Endodermal cell (in vitro differentiated cells): ENCODE measurements at regions not wholly inside any gene's neighbourhood (a gene's known extent, or its start where the extent isn't known, plus 50 kb on each side); places are given as distances from the start of the nearest gene placed in this dataset.

ENCODE experiments used
- DNase-seq: peaks from one replicate; pipeline ENCODE4 v3.0.0-alpha.2; 2017
- H3K27ac ChIP-seq: 2 replicates; pipeline ENCODE4 v1.5.1; 2013; ENCODE audit warnings: mild to moderate bottlenecking, low read depth, low read length, moderate library complexity
- H3K27me3 ChIP-seq: 2 replicates; pipeline ENCODE4 v1.6.1; 2013; ENCODE audit warnings: mild to moderate bottlenecking, low read length, moderate library complexity; ENCODE audit not compliant: insufficient read depth, control insufficient read depth, poor library complexity, severe bottlenecking
- H3K36me3 ChIP-seq: 2 replicates; pipeline ENCODE4 v1.7.0; 2013; ENCODE audit warnings: mild to moderate bottlenecking, low read length, moderate library complexity; ENCODE audit not compliant: control insufficient read depth, insufficient read depth
- H3K4me1 ChIP-seq: one replicate; pipeline ENCODE4 v1.7.0; 2013; ENCODE audit warnings: low read length; ENCODE audit not compliant: control insufficient read depth, insufficient read depth
- H3K4me3 ChIP-seq: 2 replicates; pipeline ENCODE4 v1.5.1; 2013; ENCODE audit warnings: mild to moderate bottlenecking, low read length, moderate library complexity
- H3K9ac ChIP-seq: 2 replicates; pipeline ENCODE4 v1.6.1; 2013; ENCODE audit warnings: mild to moderate bottlenecking, low read length, moderate library complexity; ENCODE audit not compliant: poor library complexity, severe bottlenecking; ENCODE audit errors: extremely low read depth
- H3K9me3 ChIP-seq: 2 replicates; pipeline ENCODE4 v1.6.1; 2013; ENCODE audit warnings: mild to moderate bottlenecking, low read length, moderate library complexity; ENCODE audit not compliant: control insufficient read depth
- H3K27ac Mint-ChIP-seq: 2 replicates; pipeline ENCODE4 v1.8.0; 2020; ENCODE audit warnings: mixed read lengths
- H3K27me3 Mint-ChIP-seq: 2 replicates; pipeline ENCODE4 v1.8.0; 2021; ENCODE audit warnings: mild to moderate bottlenecking, mixed read lengths; ENCODE audit not compliant: insufficient read depth
- H3K36me3 Mint-ChIP-seq: 2 replicates; pipeline ENCODE4 v1.8.0; 2020; ENCODE audit warnings: low read depth, mixed read lengths
- H3K4me1 Mint-ChIP-seq: 2 replicates; pipeline ENCODE4 v1.8.0; 2020; ENCODE audit warnings: mixed read lengths
- H3K4me3 Mint-ChIP-seq: 2 replicates; pipeline ENCODE4 v1.8.0; 2020; ENCODE audit warnings: mild to moderate bottlenecking, moderate library complexity, mixed read lengths
- H3K9me3 Mint-ChIP-seq: 2 replicates; pipeline ENCODE4 v1.8.0; 2020; ENCODE audit warnings: mild to moderate bottlenecking, mixed read lengths
- whole genome bisulfite sequencing, 2 experiments: methylation state at CpG; one replicate each; pipeline versions ENCODE4 v1.1.5 to v1.1.7; 2013; ENCODE audit warnings: missing lambda C conversion rate in 2 of 2, mixed read lengths in 1 of 2; ENCODE audit not compliant: insufficient coverage in 1 of 2, insufficient read length in 1 of 2; 5-methylcytosine and 5-hydroxymethylcytosine counted together
- TF ChIP-seq, protein P1 (sequence below): fragments of 200-600 bp; sonication (generic); conservative IDR thresholded peaks from 2 replicates; pipeline ENCODE4 v1.5.0; 2021; ENCODE audit warnings: antibody characterized with exemption, mild to moderate bottlenecking

DNA sequence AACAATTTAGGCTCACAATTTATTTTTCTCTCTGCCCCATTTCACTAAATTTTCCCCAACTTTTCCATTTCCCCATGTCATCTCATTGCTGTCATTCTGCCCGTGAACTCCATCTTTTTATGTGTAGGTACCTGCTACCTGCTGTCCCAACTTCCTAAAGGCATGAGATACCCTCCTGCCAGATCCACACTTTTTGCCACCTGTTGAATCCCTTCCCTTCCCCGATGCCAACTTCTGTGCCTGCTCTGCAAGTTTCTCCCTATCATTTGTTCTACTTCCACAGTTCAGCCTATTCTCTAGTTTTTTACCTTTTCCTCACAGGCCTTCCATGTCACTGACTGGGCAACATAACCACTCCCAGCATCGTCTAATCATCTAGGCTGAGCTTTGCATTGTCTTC, 607.5 kb upstream of the KLF12 start:
- TF ChIP-seq, protein P1, sequence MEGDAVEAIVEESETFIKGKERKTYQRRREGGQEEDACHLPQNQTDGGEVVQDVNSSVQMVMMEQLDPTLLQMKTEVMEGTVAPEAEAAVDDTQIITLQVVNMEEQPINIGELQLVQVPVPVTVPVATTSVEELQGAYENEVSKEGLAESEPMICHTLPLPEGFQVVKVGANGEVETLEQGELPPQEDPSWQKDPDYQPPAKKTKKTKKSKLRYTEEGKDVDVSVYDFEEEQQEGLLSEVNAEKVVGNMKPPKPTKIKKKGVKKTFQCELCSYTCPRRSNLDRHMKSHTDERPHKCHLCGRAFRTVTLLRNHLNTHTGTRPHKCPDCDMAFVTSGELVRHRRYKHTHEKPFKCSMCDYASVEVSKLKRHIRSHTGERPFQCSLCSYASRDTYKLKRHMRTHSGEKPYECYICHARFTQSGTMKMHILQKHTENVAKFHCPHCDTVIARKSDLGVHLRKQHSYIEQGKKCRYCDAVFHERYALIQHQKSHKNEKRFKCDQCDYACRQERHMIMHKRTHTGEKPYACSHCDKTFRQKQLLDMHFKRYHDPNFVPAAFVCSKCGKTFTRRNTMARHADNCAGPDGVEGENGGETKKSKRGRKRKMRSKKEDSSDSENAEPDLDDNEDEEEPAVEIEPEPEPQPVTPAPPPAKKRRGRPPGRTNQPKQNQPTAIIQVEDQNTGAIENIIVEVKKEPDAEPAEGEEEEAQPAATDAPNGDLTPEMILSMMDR = no peak

DNA sequence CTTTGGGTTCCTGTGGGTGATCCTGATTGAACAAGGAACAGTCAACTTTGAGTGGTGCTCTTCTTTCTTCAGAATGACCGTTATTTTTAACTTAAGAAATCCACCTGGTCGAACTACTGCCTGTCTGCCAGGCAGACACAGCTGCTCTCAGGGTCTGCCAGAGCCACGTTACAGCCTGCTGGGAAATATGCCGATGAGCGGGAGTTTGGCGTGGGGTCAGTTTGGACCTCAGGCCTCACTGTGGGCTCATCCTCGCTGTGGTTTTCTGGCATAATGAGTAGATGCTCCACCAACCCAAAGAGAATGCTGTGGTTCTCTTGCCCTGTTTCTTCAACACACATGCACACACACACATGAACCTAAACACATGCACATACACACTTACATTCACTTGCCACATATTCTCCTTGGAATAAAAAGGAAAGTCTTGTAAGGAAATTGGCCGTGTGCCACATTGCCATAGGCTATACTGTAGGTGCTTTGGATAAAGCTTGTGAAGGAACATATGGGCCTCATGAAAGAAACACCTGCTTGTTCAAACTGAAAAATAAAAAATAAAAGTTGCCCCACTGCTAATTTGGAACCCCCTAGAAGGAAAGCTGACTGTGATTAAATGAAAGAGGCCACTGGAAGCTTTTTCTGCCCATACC, 598.7 kb upstream of the KLF12 start:
- H3K36me3 Mint-ChIP-seq = no peaks in the 10 kb centered on the region
- WGBS, 2 experiments = 92 to 99% methylated on average over 8 of the region's 8 CpGs
- H3K4me1 ChIP-seq = peaks cover 4% of the 10 kb centered on the region
- H3K27me3 ChIP-seq = no peaks in the 10 kb centered on the region
- no peak overlapping the region for H3K4me3 Mint-ChIP-seq
- peaks cover 6% of the 10 kb centered on the region for H3K4me1 Mint-ChIP-seq
- no peak overlapping the region for H3K9ac ChIP-seq
- DNase-seq = no peak
- H3K27me3 Mint-ChIP-seq = no peaks in the 10 kb centered on the region
- TF ChIP-seq, protein P1 = no peak
- no peaks in the 10 kb centered on the region for H3K9me3 Mint-ChIP-seq
- no peak overlapping the region for H3K4me3 ChIP-seq
- H3K36me3 ChIP-seq = no peaks in the 10 kb centered on the region
- H3K27ac Mint-ChIP-seq = no peak overlapping the region
- H3K27ac ChIP-seq = no peak overlapping the region
- no peaks in the 10 kb centered on the region for H3K9me3 ChIP-seq

More for the DNA sequence above, 607.5 kb upstream of the KLF12 start:
- WGBS, 2 experiments = 92 to 100% methylated on average over 2 to 3 of the region's 3 CpGs
- Histone ChIP-seq H3K4me3 (no peak overlapping the region), H3K36me3 (no peaks in the 10 kb centered on the region), H3K4me1 (peaks cover 10% of the 10 kb centered on the region), H3K9me3 (no peaks in the 10 kb centered on the region), H3K27ac (no peak overlapping the region), H3K27me3 (no peaks in the 10 kb centered on the region), H3K9ac (no peak overlapping the region)
- peaks cover 20% of the 10 kb centered on the region for H3K4me1 Mint-ChIP-seq
- no peak for DNase-seq
- no peaks in the 10 kb centered on the region for H3K9me3 Mint-ChIP-seq
- no peaks in the 10 kb centered on the region for H3K36me3 Mint-ChIP-seq
- H3K4me3 Mint-ChIP-seq = no peak overlapping the region
- H3K27me3 Mint-ChIP-seq = no peaks in the 10 kb centered on the region
- H3K27ac Mint-ChIP-seq = no peak overlapping the region

DNA sequence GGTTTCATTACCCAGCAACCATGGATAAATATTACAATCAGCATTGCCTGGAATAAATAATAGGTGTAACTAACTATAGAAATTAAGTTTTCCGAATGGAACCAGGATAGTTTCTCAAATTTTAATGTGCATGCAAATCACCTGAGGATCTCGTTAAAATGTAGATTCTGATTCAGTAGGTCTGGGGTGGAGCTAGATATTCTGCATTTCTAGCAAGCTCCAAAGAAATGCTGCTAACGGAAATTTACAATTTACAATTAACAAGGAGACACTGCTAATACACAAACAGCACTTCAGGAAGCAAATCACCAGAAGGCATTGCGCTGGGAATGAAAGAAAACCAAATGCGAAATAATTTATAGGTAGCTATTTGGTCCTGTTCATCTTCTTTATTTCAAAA, 597.5 kb upstream of the KLF12 start:
- Histone ChIP-seq H3K9ac (no peak overlapping the region), H3K27ac (no peak overlapping the region), H3K27me3 (no peaks in the 10 kb centered on the region), H3K9me3 (no peaks in the 10 kb centered on the region), H3K36me3 (no peaks in the 10 kb centered on the region), H3K4me3 (no peak overlapping the region), H3K4me1 (peaks cover 4% of the 10 kb centered on the region)
- 83 to 94% methylated on average over 1 to 5 of the region's 5 CpGs for WGBS, 2 experiments
- Mint-ChIP-seq H3K27me3 (no peaks in the 10 kb centered on the region), H3K36me3 (no peaks in the 10 kb centered on the region), H3K9me3 (no peaks in the 10 kb centered on the region), H3K4me3 (no peak overlapping the region), H3K4me1 (peaks cover 6% of the 10 kb centered on the region), H3K27ac (no peak overlapping the region)
- DNase-seq = no peak
- TF ChIP-seq, protein P1 = no peak
